ENCODE measurements at regions not wholly inside any gene's neighbourhood (a gene's known extent, or its start where the extent isn't known, plus 50 kb on each side); places are given as distances from the start of the nearest gene placed in this dataset.
A peak's percentile ranks its signal among the peaks of the same experiment; 100 is the strongest.

GRCh38 chr12:83823386-83824045 is 1089.1 kb downstream of the SLC6A15 start:
- H3K36me3 Mint-ChIP-seq, result no peaks in the 10 kb centered on the region
- H3K36me3 ChIP-seq, result no peaks in the 10 kb centered on the region
- no peaks in the 10 kb centered on the region for H3K4me1 ChIP-seq
- H3K4me3 Mint-ChIP-seq, result no peak overlapping the region
- no peak overlapping the region for H3K4me2 ChIP-seq
- no peaks in the 10 kb centered on the region for H4K20me1 ChIP-seq (ENCODE audit: low read depth)
- H3K27me3 Mint-ChIP-seq (ENCODE audit: insufficient read depth, low read depth), result no peaks in the 10 kb centered on the region
- no peaks in the 10 kb centered on the region for H3K9me3 ChIP-seq (ENCODE audit: low read depth)
- H3F3A ChIP-seq (ENCODE audit: low read depth), result no peaks in the 10 kb centered on the region
- H3K9ac ChIP-seq, result no peak overlapping the region
- no peak overlapping the region for H3K27ac ChIP-seq
- H3K9me3 Mint-ChIP-seq, result peaks cover 3% of the 10 kb centered on the region
- TF ChIP-seq EZH2phosphoT487 (IDR thresholded peaks at IDR 0.05) (no peak), CTCF (IDR thresholded peaks at IDR 0.05) (peak; percentile 84), EZH2 (IDR thresholded peaks at IDR 0.05) (no peak)
- DNase-seq (ENCODE audit: low spot score), result peak; percentile 90
- H3K4me1 Mint-ChIP-seq, result peaks cover 2% of the 10 kb centered on the region
- no peaks in the 10 kb centered on the region for H3K27me3 ChIP-seq
- no peaks in the 10 kb centered on the region for H3K79me2 ChIP-seq (ENCODE audit: low read depth)
- H2AFZ ChIP-seq (replicated peaks), result no peak overlapping the region
- no peak overlapping the region for H3K4me3 ChIP-seq
- H3K27ac Mint-ChIP-seq, result no peak overlapping the region

GRCh38 chr12:83821967-83822366 is 1090.6 kb downstream of the SLC6A15 start:
- H3K27me3 Mint-ChIP-seq (ENCODE audit: insufficient read depth, low read depth), result no peaks in the 10 kb centered on the region

GRCh38 chr12:83818881-83819280 is 1093.7 kb downstream of the SLC6A15 start:
- Histone ChIP-seq H3K4me1 (no peaks in the 10 kb centered on the region), H3K27me3 (no peaks in the 10 kb centered on the region), H3K79me2 (ENCODE audit: low read depth) (no peaks in the 10 kb centered on the region), H3K4me3 (no peak overlapping the region), H3K36me3 (no peaks in the 10 kb centered on the region), H3K27ac (no peak overlapping the region), H3K4me2 (no peak overlapping the region), H3K9ac (no peak overlapping the region), H3F3A (ENCODE audit: low read depth) (no peaks in the 10 kb centered on the region), H2AFZ (replicated peaks) (no peak overlapping the region), H4K20me1 (ENCODE audit: low read depth) (no peaks in the 10 kb centered on the region), H3K9me3 (ENCODE audit: low read depth) (no peaks in the 10 kb centered on the region)
- Mint-ChIP-seq H3K36me3 (no peaks in the 10 kb centered on the region), H3K27ac (no peak overlapping the region), H3K27me3 (ENCODE audit: insufficient read depth, low read depth) (no peaks in the 10 kb centered on the region), H3K4me1 (peaks cover 2% of the 10 kb centered on the region), H3K9me3 (peaks cover 1% of the 10 kb centered on the region), H3K4me3 (no peak overlapping the region)
- TF ChIP-seq EZH2 (IDR thresholded peaks at IDR 0.05), result no peak
- no peak for TF ChIP-seq CTCF (IDR thresholded peaks at IDR 0.05)
- no peak for TF ChIP-seq EZH2phosphoT487 (IDR thresholded peaks at IDR 0.05)
- DNase-seq (ENCODE audit: low spot score), result no peak

More at GRCh38 chr12:83821967-83822366, 1090.6 kb downstream of the SLC6A15 start:
- H3K27me3 ChIP-seq, result no peaks in the 10 kb centered on the region
- H3K4me1 ChIP-seq, result no peaks in the 10 kb centered on the region
- no peak overlapping the region for H3K27ac ChIP-seq
- peaks cover 2% of the 10 kb centered on the region for H3K4me1 Mint-ChIP-seq
- H3K9me3 Mint-ChIP-seq, result peaks cover 3% of the 10 kb centered on the region
- H3K9ac ChIP-seq, result no peak overlapping the region
- H3K4me2 ChIP-seq, result no peak overlapping the region
- no peak overlapping the region for H2AFZ ChIP-seq (replicated peaks)
- no peaks in the 10 kb centered on the region for H3K36me3 ChIP-seq
- no peak overlapping the region for H3K4me3 ChIP-seq
- DNase-seq (ENCODE audit: low spot score), result no peak
- H4K20me1 ChIP-seq (ENCODE audit: low read depth), result no peaks in the 10 kb centered on the region
- no peaks in the 10 kb centered on the region for H3F3A ChIP-seq (ENCODE audit: low read depth)
- no peaks in the 10 kb centered on the region for H3K9me3 ChIP-seq (ENCODE audit: low read depth)
- H3K79me2 ChIP-seq (ENCODE audit: low read depth), result no peaks in the 10 kb centered on the region
- H3K4me3 Mint-ChIP-seq, result no peak overlapping the region
- no peak for TF ChIP-seq CTCF (IDR thresholded peaks at IDR 0.05)
- H3K36me3 Mint-ChIP-seq, result no peaks in the 10 kb centered on the region
- no peak overlapping the region for H3K27ac Mint-ChIP-seq

Data from neural progenitor cell (in vitro differentiated cells).